ENCODE measurements at regions not wholly inside any gene's neighbourhood (a gene's known extent, or its start where the extent isn't known, plus 50 kb on each side); places are given as distances from the start of the nearest gene placed in this dataset.

DNA sequence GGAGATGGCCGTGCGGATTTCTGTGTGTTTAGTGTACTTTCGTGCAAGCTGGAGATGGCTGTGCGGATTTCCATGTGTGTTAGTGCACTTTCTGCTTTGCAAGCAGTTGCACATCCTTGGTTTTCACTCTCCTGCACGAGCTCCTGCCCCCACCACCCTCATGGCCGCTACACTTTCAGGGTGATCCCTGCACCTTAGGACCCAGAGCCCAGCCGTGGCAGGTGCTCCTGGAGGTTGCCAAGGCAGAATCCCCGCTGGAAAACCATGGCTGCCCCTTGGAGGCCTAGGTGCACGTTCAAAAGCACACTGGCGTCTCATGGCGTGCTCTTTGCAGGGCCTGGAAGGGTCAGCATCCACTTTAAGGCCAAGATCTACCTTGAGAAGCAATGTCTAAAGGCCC, 311.0 kb upstream of the TNRC6C start:
- no peak for DNase-seq (ENCODE audit: low read depth)

DNA sequence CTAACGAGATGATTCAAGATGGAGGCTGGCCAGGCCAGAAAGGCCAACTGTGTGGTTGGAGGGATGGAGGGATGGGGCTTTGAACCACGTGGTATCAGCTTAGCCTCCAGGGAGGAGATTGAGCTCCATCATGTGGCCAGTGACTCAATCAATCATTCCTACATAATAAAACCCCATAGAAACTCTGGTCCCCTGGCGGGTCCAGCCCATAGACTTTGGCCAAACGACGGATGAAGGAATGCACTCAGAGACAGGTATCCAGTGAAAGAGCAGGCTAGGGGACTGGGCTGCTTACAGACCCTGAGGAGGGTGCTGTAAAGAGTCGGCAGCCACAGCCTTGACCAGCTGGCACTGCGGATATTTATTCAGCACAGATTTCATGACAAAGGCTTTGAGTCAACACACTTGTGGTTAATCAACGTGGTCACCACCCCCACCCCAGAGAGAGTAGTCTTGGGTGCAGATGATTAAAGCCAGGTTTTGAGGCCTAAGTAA, 308.7 kb upstream of the TNRC6C start:
- DNase-seq (ENCODE audit: low read depth) = peak; percentile 30

DNA sequence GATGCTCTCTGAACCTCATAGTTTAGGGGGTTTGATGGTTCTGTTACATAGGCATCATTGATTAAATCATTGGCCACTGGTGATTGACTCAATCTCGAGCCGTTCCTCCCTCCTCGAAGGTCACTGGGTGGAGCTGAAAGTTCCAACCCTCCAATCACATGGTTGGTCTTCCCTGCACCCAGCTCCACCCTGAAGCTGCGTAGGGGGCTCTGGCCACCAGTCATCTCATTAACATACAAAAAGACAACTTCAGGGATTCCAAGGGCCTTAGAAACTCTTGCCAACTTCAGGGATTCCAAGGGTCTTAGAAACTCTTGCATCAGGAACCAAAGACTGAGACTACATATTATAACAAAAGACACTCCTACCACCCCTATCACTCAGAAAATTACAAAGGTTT, 306.5 kb upstream of the TNRC6C start:
- no peak for DNase-seq (ENCODE audit: low read depth)

DNA sequence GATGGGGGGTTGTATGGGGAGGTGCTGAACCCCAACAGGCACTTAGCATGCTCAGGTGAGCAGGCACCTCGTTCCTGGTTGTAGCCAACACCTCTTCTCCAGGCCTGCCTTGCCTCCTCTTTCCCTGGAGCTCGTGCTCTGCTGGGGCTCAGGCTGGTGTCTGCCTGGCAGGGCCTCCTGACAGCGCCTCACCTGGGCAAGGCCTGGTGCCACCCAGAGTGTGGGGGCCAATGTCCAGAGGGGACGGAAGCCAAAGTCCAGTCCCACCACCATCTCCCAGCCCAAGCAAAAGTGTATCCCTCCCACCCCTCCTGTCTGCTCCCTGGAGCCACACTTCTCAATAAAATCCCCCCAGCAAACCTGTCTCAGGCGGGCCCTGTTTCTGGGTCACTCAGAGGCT, 304.2 kb upstream of the TNRC6C start:
- no peak for DNase-seq (ENCODE audit: low read depth)

DNA sequence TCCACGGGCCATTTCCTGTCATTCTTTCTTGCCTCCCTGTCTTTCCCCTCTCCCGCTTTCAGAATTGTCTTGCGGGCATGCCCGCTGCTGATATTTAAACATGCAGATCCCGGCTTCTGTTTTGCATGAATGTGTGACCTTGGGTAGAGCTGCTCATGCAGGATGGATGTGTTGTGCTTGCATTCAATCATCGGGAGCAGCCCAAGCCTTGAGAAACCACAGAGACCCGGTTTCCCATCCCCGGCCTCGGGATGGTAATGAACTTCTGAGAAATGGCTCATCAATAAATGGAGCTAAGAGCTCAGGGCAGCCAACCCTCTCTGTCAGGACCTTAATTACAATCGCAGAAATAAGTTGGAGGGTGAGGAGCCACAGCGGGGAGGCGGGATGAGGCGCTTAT, 303.7 kb upstream of the TNRC6C start:
- DNase-seq (ENCODE audit: low read depth) = no peak

DNA sequence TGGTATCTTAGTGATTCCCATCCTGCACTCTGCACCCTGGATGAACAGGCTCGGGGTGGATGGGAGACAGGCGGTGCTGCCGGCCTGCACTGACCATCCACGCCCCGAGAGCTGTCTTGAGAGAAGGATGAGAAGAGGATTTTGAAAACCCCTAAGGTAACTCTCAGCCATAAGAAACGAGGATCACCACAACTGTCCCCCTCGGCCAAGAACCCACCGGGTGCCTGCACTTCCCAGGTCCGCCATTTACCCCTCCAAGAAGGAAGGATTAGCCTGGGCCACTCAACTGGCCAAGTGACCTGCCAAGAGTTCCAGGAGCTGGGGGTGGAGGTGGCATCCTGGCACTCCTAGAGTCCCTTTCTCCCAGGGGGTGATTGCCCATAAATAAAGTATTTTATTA, 302.4 kb upstream of the TNRC6C start:
- DNase-seq (ENCODE audit: low read depth) = no peak

DNA sequence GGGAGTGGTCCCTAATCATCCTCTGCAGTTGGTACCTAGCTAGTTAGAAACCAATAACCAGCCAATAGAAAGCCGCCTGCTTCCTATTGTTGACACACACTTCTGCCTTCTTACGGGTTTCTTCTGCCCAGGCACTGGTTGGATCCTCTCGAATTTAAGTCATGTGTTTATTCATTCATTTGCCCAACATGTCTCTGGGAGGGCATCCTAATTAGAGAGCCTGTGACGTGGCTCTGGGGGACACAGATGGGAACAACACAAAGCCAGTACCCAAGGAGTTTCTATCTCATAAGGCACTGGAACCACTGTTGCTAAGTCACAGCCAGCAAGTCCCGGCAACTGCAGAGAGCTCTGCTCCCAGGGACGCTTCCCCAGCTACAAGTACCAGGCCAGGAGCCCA, 300.7 kb upstream of the TNRC6C start:
- DNase-seq (ENCODE audit: low read depth) = no peak

DNA sequence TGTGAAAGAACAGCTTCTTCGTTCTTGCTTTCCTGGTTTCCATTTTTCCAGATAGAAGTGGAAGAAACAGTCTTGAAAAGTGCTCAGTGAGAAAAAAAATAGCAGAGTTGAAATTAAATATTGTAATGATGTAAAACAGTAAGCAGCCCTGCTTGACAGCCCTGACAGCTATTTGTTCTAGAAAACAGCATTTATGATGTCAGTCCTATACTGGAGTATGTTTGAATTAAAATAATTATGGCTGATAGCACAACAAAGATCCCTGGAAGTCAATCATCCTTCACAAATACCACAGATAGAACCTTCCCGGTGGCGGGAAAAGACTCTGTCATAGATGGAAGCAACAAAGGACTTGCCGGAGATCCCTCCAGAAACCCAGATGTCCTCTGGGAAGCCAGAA, 298.0 kb upstream of the TNRC6C start:
- no peak for DNase-seq (ENCODE audit: low read depth)

DNA sequence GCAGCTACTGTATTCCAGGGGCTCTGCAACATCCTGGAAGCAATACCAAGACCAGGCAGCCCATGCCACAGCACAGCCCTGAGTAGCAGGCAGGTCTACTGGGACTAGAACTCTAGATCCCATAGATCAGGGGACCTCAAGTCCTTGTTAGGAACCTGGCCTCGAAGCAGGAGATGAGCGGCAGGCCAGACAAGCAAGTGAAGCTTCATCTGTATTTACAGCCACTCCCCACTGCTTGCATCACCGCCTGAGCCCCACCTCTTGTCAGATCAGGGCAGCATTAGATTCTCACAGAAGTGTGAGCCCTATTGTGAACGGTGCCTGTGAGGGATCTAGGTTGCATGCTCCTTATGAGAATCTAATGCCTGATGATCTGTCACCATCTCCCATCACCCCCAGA, 295.7 kb upstream of the TNRC6C start:
- no peak for DNase-seq (ENCODE audit: low read depth)

DNA sequence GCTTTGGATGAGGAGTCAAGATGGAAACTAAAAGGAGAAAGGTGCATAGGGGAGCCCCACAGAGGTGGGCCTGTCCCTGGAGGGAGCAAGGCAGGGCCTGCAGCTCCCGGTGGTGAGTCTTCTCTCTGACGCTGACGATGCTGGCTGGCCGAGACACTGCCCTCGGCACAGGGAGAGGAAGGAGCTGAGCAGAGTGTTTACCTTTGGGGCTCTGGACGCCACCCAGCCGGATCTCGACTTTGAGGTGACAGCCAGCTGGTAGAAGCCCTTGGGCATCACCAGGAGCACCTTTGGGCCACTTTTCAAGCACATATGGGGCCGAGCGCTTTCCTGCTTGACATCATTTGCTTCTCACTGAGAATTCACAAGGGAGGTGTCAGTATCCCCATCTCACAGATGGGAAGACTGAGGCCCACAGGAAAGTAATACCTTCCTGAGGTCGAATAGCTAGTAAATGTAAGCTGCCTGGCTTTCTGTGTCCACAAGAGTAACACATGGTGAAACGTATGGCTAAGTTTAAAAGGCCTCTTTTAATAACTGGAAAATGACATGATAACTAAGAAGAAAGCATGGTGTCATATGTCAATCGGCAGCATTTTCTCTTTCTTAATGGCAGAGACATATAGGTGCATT, 294.3 kb upstream of the TNRC6C start:
- no peak for DNase-seq (ENCODE audit: low read depth)

DNA sequence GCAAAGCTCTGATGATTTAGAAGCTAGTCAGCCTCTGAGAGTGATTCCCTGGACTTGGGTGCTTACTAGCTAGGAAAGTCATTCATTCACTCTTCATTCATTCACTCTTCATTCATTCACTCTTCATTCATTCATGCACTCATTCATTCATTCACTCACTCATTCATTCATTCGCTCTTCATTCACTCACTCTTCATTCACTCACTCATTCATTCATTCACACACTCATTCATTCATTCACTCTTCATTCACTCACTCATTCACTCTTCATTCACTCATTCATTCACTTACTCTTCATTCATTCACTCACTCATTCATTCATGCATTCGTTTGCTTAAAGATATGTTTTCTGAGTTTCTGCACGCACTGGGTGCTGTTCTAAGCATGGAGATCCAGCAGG, 292.7 kb upstream of the TNRC6C start:
- DNase-seq (ENCODE audit: low read depth) = no peak

DNA sequence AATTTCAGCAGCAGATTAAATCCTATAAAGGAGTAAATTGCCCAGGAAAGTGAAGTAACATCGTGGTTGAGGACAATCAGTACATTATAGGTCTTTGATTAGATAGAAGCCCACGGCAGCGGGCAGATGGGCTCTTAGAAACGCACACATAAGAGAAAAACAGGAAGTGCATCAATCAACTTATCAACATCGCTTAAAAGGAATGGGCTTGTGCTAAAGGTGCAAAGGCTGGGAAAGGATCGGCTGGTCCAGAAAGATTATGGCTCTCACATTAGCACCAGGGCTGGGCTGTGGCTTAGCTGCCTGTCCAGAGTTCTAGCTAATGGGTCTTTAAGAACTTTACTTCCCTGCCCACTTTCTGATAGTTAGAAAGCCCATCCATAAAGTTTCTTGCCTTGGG, 292.0 kb upstream of the TNRC6C start:
- no peak for DNase-seq (ENCODE audit: low read depth)

DNA sequence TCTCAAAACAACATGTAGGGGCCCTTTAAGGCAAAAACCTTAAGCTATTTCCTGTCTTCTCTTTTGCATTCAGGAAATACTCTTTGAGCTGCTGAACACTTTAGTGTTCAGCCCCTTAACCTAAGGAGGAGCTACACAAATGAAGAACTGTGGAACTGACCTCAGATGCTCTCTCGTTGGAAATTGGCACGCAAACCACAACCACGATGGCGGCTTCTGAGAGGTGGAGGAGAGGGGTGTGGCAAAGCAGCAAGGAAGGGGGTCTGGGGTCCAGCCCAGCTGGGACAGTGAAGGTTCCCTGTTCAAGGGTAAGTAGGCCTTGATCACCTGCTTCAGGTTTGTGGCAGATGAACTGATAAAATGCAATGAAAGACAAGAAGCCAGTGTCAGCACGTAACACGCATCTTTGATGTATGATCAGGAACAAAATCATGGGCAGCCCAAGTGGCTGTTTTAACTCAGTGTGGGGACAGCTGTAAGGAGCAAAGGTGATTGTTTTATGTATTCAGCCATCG, 291.6 kb upstream of the TNRC6C start:
- DNase-seq (ENCODE audit: low read depth) = no peak

DNA sequence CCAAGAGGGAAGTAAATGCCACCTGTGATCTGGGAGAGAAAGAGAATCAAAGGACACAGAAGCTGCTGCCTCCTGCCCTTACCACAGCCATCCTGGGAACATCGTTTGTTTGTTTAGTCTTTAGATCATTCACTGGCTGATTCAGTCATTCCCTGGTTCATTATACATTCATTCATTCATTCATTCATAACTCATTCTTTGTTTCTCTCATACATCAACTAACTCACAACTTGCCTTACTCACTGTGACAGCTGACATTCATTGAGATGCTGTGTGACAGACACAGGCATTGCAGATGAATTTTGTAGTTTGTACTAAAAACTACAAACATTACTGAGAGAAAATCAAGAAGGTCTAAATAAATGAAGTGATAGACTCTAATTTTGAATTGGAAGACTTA, 291.0 kb upstream of the TNRC6C start:
- no peak for DNase-seq (ENCODE audit: low read depth)

DNA sequence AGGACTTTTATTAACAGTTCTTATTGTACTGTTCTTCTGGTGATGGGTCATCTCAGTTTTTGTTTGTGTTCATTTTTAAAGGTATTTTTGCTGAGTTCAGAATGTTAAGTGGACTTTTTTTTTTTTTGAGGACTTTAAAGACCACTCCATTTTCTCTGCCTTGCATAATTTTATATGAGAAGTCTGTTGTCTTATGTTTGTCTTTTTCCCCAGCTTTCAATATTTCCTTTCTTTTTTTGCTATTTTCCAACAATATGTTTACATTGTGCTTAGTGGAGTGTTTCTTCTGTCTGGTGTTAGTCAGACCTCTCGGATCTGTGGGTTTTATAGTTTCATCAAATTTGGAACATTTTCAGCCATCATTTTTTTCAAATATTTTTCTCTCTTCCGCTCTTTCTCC, 290.0 kb upstream of the TNRC6C start:
- no peak for DNase-seq (ENCODE audit: low read depth)

DNA sequence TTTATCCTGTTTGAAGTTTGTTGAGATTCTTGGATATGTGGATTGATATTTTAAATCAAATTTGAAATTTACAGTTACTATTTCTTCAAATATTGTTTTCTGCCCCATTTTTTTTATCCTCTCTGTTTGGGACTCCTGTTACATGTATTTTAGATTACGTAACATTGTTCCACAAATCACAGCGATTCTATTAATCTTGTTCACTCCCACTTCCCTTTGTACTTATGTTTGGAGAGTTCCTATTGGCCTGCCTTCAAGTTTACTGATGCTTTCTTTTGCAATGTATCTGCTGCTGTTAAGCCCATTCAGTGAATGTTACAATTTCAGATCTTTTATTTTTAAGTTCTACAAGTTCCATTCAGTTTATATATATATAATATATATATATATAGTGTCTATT, 288.3 kb upstream of the TNRC6C start:
- no peak for DNase-seq (ENCODE audit: low read depth)

DNA sequence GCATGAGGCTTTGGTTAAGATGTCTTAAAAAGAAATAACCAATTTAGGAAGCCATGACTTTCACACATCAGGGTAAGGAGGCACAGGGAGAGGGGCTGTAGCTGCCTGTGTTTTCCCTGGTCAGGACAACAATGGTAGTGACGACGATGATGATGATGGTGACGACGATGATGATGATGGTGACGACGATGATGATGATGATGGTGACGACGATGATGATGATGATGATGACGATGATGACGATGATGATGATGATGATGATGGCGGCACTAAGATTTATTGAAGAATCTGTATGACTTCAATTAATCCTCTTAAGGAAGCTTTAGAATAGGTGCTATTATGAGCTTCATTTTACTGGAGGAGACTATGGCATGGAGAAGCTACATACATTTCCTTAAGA, 284.1 kb upstream of the TNRC6C start:
- DNase-seq (ENCODE audit: low read depth) = no peak

DNA sequence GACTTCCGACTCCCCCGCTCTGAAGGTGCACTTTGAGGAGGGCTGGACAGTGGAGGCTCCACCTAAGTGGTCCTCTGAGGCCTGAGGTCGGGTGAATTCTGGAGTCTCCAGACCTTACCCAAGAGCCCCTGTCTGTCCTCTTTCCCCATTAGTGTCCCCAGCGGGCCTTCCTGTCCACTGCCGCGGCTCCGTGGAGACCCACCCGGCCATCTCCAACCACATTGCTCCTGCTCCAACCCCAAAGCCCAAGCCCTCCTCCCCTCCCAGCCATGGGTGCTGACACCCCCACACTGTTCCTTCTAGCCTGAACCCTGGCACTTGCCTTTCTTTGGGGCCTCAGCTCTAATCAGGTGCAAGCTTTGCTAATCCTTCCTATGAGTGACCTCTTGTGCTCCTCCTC, 283.1 kb upstream of the TNRC6C start:
- no peak for DNase-seq (ENCODE audit: low read depth)

DNA sequence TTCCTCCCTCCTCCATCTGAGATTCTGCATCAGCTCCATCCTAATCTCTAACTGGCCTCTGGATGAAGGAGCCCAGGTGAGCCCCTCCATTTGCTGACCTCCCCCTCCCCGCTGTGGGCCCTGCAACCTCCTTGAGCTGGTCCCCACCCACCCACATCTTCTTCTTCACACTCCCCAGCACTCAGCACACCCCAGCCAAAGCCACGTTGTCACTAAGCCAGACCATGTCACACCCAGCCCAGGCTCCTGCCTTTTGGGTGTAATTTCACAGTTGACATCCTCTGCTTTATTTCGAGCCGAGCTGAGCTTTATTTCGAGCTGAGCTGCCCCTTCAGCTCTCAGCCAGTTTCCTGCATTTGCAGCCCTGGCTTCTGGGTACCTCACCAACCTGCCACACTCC, 282.7 kb upstream of the TNRC6C start:
- DNase-seq (ENCODE audit: low read depth) = no peak

DNA sequence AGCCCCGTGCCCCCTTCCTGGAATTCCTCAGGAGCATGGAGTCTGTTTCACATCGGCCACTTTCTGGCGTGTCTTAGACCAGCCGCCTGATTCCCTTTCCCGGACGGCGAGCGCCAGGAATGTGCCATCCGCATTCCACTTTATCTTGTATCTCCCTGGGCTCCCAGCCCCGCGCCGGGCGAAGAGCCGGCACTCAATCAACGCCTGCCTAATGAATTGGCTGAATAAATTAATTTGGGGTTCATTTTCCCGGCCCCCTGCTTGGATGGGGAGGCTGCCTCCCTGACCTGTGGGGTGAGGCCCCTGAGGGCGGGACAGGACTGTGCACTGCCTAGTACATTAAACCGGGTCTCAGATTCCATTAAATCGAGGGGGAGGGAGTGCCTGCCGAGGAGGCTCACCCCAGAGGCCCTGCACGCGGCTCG, 282.3 kb upstream of the TNRC6C start:
- no peak for DNase-seq (ENCODE audit: low read depth)

DNA sequence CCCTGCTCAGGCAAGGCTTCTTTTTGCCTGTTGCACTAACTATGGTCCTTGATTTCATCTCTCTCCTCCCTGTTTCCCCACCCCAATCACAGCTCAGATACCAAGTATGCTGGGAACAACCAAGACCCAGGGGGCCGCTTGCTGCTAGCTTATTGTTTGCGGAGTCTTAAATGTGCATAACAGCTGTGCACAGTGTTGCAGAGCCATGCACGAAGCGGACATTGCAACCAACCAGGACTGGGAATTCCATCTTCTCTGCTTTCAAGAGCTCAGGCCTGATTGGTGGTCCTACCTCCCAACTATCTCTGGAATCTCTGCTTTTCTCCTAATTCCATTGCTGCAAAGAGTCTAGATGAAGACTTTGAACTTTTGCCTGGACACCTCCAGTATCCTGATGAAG, 281.3 kb upstream of the TNRC6C start:
- no peak for DNase-seq (ENCODE audit: low read depth)

DNA sequence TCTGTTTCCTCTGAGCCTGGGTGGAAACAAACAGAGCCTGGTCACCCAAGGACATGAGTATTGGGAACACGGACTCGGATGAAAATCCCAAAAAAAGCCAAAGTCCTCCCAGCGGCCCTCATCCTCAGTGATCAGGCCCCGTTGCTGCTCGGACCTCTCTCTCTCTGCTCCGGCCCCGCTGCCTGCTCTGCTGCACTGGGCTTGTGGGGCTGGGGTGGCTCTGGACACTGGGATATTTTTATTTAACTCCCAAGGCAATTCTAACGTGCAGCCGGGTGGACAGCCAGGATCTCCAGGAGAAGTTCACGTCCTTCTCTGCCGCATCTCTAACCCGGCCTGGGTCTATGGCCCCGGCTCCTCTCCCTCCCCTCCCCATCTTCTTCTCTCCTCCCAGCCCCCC, 280.9 kb upstream of the TNRC6C start:
- DNase-seq (ENCODE audit: low read depth) = no peak

DNA sequence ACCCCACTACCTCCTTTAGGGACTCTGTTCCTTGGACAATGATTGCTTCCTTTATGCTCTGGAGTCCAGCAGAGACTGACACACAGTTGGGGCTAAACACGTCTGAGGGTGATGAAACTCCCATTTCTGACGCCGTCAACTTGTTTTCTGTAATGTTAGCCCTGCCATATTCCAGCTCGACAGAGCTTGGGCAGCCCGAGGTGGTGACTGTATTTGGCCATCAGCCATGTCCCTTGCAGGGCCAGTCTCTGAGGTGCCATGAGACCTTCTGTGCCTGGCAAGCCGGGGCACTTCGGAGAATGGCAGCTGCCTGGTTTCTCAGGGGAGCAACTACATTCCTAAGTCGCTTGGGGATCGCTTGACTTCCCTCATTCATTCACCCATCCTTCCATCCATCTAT, 278.9 kb upstream of the TNRC6C start:
- DNase-seq (ENCODE audit: low read depth) = no peak

DNA sequence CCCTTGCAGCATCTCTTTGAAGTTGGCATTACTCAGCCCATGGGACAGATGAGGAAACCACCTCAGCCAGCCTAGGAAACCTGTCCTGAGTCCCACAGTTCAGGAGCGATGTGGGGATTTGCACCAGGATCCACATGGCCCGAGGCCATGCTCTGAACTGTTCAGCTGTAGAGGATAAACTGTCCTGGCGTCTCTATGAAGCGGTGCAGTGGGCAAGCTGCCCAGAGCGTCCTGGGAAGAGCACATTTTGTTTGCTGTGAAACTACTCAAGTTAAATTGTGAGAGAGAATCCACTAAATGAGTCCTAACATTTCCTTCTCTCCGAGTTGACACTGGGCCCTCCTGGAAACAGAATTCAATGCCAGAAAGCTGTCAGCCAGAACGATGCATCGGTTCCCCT, 276.6 kb upstream of the TNRC6C start:
- DNase-seq (ENCODE audit: low read depth) = no peak

Measured in stromal cell of bone marrow (primary cell).